ENCODE measurements at regions not wholly inside any gene's neighbourhood (a gene's known extent, or its start where the extent isn't known, plus 50 kb on each side); places are given as distances from the start of the nearest gene placed in this dataset.

GRCh38 chr2:118667964-118668363, 179.5 kb downstream of the EN1 start:
- no peak for TF ChIP-seq CTCF (IDR thresholded peaks at IDR 0.05)
- no peak for TF ChIP-seq EP300 (IDR thresholded peaks at IDR 0.05; ENCODE audit: borderline replicate concordance in 1 of 2, low read depth in 1 of 2, low read length in 1 of 2)
- TF ChIP-seq RAD21 (IDR thresholded peaks at IDR 0.05; ENCODE audit: low read length), result no peak
- TF ChIP-seq ELF1 (IDR thresholded peaks at IDR 0.05), result no peak
- no peak for TF ChIP-seq MAX (IDR thresholded peaks at IDR 0.05; ENCODE audit: low read depth)
- no peak for TF ChIP-seq FOXM1 (IDR thresholded peaks at IDR 0.05; ENCODE audit: low read depth)
- TF ChIP-seq MXI1 (IDR thresholded peaks at IDR 0.05; ENCODE audit: low read depth, low read length), result no peak
- TF ChIP-seq PBX3 (IDR thresholded peaks at IDR 0.05), result no peak; the same call in 1 of the 2 replicates
- no peak for TF ChIP-seq EZH2phosphoT487 (IDR thresholded peaks at IDR 0.05; ENCODE audit: borderline replicate concordance, low read depth)
- TF ChIP-seq IRF3 (IDR thresholded peaks at IDR 0.05; ENCODE audit: low read depth, low read length), result no peak
- TF ChIP-seq POLR2AphosphoS5 (IDR thresholded peaks at IDR 0.05; ENCODE audit: low read depth, low read length), result no peak
- no peak for TF ChIP-seq TEAD4 (IDR thresholded peaks at IDR 0.05; ENCODE audit: borderline replicate concordance, insufficient read depth)
- no peak for TF ChIP-seq TAF1 (IDR thresholded peaks at IDR 0.05; ENCODE audit: borderline replicate concordance, low read depth, low read length)
